NCI-H1417 (cell line): ENCODE measurements at regions not wholly inside any gene's neighbourhood (a gene's known extent, or its start where the extent isn't known, plus 50 kb on each side); places are given as distances from the start of the nearest gene placed in this dataset.

Experiments
- DNase-seq, 3 experiments: peaks; one replicate each; lab custom pipeline; 2025; lab: John Stamatoyannopoulos, UW

- DNase-seq: no peak
Observed at GRCh38 chr3:99542767-99543518, 95.5 kb upstream of the COL8A1 start.

GRCh38 chr3:99541181-99541580, 97.2 kb upstream of the COL8A1 start:
- DNase-seq: peak in 2 of 3 experiments; percentile 4 to 48

- DNase-seq: no peak
Observed at GRCh38 chr3:99537416-99537815, 101.0 kb upstream of the COL8A1 start.

- DNase-seq: no peak
Observed at GRCh38 chr3:99536555-99537314, 101.7 kb upstream of the COL8A1 start.

- DNase-seq: no peak
Observed at GRCh38 chr3:99534951-99535704, 103.3 kb upstream of the COL8A1 start.

- peak in 2 of 3 experiments; percentile 34 to 53 for DNase-seq
Observed at GRCh38 chr3:99532246-99532645, 106.1 kb upstream of the COL8A1 start.

- DNase-seq: no peak
Observed at GRCh38 chr3:99529265-99529664, 109.1 kb upstream of the COL8A1 start.

- DNase-seq: no peak
Observed at GRCh38 chr3:99526921-99527320, 111.5 kb upstream of the COL8A1 start.

GRCh38 chr3:99524559-99524958, 113.8 kb upstream of the COL8A1 start:
- no peak for DNase-seq

GRCh38 chr3:99523431-99524127, 114.8 kb upstream of the COL8A1 start:
- DNase-seq: no peak

GRCh38 chr3:99522147-99522546, 116.2 kb upstream of the COL8A1 start:
- DNase-seq: no peak

- no peak for DNase-seq
Observed at GRCh38 chr3:99521551-99521950, 116.8 kb upstream of the COL8A1 start.

- no peak for DNase-seq
Observed at GRCh38 chr3:99520513-99520912, 117.9 kb upstream of the COL8A1 start.

- no peak for DNase-seq
Observed at GRCh38 chr3:99516936-99517335, 121.5 kb upstream of the COL8A1 start.

- no peak for DNase-seq
Observed at GRCh38 chr3:99515891-99516290, 122.5 kb upstream of the COL8A1 start.

GRCh38 chr3:99509224-99509623, 129.2 kb upstream of the COL8A1 start:
- no peak for DNase-seq

GRCh38 chr3:99508191-99508590, 130.2 kb upstream of the COL8A1 start:
- no peak for DNase-seq

- DNase-seq: no peak
Observed at GRCh38 chr3:99505646-99506269, 132.6 kb upstream of the COL8A1 start.

- no peak for DNase-seq
Observed at GRCh38 chr3:99505200-99505599, 133.2 kb upstream of the COL8A1 start.

GRCh38 chr3:99504258-99504657, 134.1 kb upstream of the COL8A1 start:
- no peak for DNase-seq

GRCh38 chr3:99503350-99503749, 135.0 kb upstream of the COL8A1 start:
- no peak for DNase-seq

GRCh38 chr3:99502871-99503270, 135.5 kb upstream of the COL8A1 start:
- no peak for DNase-seq
